H1 (cell line): ENCODE measurements at regions not wholly inside any gene's neighbourhood (a gene's known extent, or its start where the extent isn't known, plus 50 kb on each side); places are given as distances from the start of the nearest gene placed in this dataset.

Experiments
- CTCF ChIA-PET: fragments of 300-600 bp; sonication (Branson Sonifier 250); formaldehyde crosslinking; loops from one replicate; lab custom pipeline; 2021; ENCODE audit not compliant: partially characterized antibody; lab: Charles Lee
- POLR2A ChIA-PET: fragments of 300-600 bp; sonication (Branson Sonifier 250); formaldehyde crosslinking; loops from one replicate; lab custom pipeline; 2021; ENCODE audit warnings: inconsistent platforms; ENCODE audit not compliant: partially characterized antibody; lab: Charles Lee
- DNase-seq, 2 experiments: peaks; one replicate each; pipeline versions ENCODE4 v3.0.0 to v3.0.0-alpha.2; 2010 to 2022; ENCODE audit warnings: low spot score in 2 of 2, low read depth in 1 of 2, mixed read lengths in 1 of 2
- FAIRE-seq: peaks from 2 replicates; lab custom pipeline; 2011; peaks lifted over from hg19 to GRCh38; lab: Jason Lieb, UNC
- H2AFZ ChIP-seq: 2 replicates; pipeline ENCODE4 v1.8.1; 2012; ENCODE audit warnings: low read length, inconsistent platforms
- H2AK5ac ChIP-seq: 2 replicates; pipeline ENCODE4 v1.6.1; 2013; ENCODE audit warnings: low read depth, low read length
- H2BK120ac ChIP-seq: replicated peaks from 2 replicates; pipeline ENCODE3; 2013; ENCODE audit warnings: low read depth, low read length, inconsistent platforms
- H2BK12ac ChIP-seq: 2 replicates; pipeline ENCODE4 v1.6.1; 2013; ENCODE audit warnings: low read depth, low read length
- H2BK15ac ChIP-seq: 2 replicates; pipeline ENCODE4 v1.6.1; 2013; ENCODE audit warnings: low read length
- H2BK20ac ChIP-seq: 2 replicates; pipeline ENCODE4 v1.6.1; 2013; ENCODE audit warnings: low read length
- H2BK5ac ChIP-seq: 2 replicates; pipeline ENCODE4 v1.6.1; 2013; ENCODE audit warnings: low read depth, low read length
- H3K14ac ChIP-seq: 2 replicates; pipeline ENCODE4 v1.6.1; 2013; ENCODE audit warnings: inconsistent platforms; ENCODE audit not compliant: insufficient read length
- H3K18ac ChIP-seq: 2 replicates; pipeline ENCODE4 v1.6.1; 2013; ENCODE audit warnings: low read length; ENCODE audit errors: extremely low read depth
- H3K23ac ChIP-seq: 2 replicates; pipeline ENCODE4 v1.6.1; 2013; ENCODE audit warnings: inconsistent platforms; ENCODE audit not compliant: insufficient read length
- H3K23me2 ChIP-seq: 2 replicates; pipeline ENCODE4 v1.6.1; 2013; ENCODE audit warnings: low read depth, low read length
- H3K27ac ChIP-seq: 2 replicates; pipeline ENCODE4 v1.6.1; 2011; ENCODE audit warnings: low read depth, low read length, inconsistent platforms
- H3K27me3 ChIP-seq, 4 experiments: replicated peaks in 1 of 4; 1 replicate in 1 of 4; 2 replicates in 3 of 4; pipeline versions ENCODE4 v1.6.1 to v1.8.1; 2011 to 2013; ENCODE audit warnings: low read length in 3 of 4, mild to moderate bottlenecking in 3 of 4, inconsistent platforms in 2 of 4, mixed read lengths in 2 of 4, moderate library complexity in 1 of 4; ENCODE audit not compliant: control insufficient read depth in 3 of 4, insufficient read depth in 3 of 4; ENCODE audit errors: extremely low read depth in 1 of 4
- H3K36me3 ChIP-seq, 4 experiments: 2 replicates each; pipeline versions ENCODE4 v1.6.1 to v1.8.1; 2011 to 2013; ENCODE audit warnings: mild to moderate bottlenecking in 4 of 4, low read length in 3 of 4, moderate library complexity in 2 of 4, control low read depth in 1 of 4, inconsistent platforms in 1 of 4; ENCODE audit not compliant: insufficient read depth in 4 of 4, control insufficient read depth in 2 of 4
- H3K4ac ChIP-seq: replicated peaks from 2 replicates; pipeline ENCODE3; 2013; ENCODE audit warnings: low read length, low read depth, mixed read lengths, inconsistent platforms; ENCODE audit not compliant: insufficient read length
- H3K4me1 ChIP-seq, 4 experiments: replicated peaks in 1 of 4; 1 replicate in 1 of 4; 2 replicates in 3 of 4; pipeline versions ENCODE4 v1.6.1 to v1.8.1; 2011 to 2013; ENCODE audit warnings: low read length in 3 of 4, inconsistent platforms in 2 of 4, mixed read lengths in 1 of 4; ENCODE audit not compliant: insufficient read depth in 4 of 4, control insufficient read depth in 3 of 4
- H3K4me2 ChIP-seq, 2 experiments: 2 replicates each; pipeline versions ENCODE4 v1.6.1 to v1.8.1; 2011 to 2013; ENCODE audit warnings: low read depth in 2 of 2, low read length in 2 of 2, control low read depth in 1 of 2, inconsistent platforms in 1 of 2, mild to moderate bottlenecking in 1 of 2; ENCODE audit not compliant: insufficient read depth in 1 of 2
- H3K4me3 ChIP-seq, 4 experiments: fragments of 200-600, 300-600 bp in 1 of 4; sonication (generic), shearing (Covaris generic), sonication (Bioruptor Twin) in 1 of 4; 2 replicates each; pipeline versions ENCODE4 v1.5.1 to v1.8.1; 2011 to 2016; ENCODE audit warnings: low read length in 4 of 4, low read depth in 3 of 4, control low read depth in 2 of 4, inconsistent platforms in 2 of 4, mild to moderate bottlenecking in 2 of 4, mixed read lengths in 1 of 4, moderate library complexity in 1 of 4; ENCODE audit not compliant: insufficient read depth in 2 of 4; ENCODE audit errors: extremely low read depth in 1 of 4
- H3K56ac ChIP-seq: replicated peaks from 2 replicates; pipeline ENCODE3; 2013; ENCODE audit warnings: low read depth, mild to moderate bottlenecking, mixed read lengths, low read length, inconsistent platforms; ENCODE audit not compliant: insufficient read length
- H3K79me1 ChIP-seq: 2 replicates; pipeline ENCODE4 v1.6.1; 2013; ENCODE audit warnings: low read depth, low read length, control low read depth
- H3K79me2 ChIP-seq, 2 experiments: 2 replicates each; pipeline versions ENCODE4 v1.6.1 to v1.8.1; 2012 to 2013; ENCODE audit warnings: low read length in 2 of 2, mild to moderate bottlenecking in 2 of 2, inconsistent platforms in 1 of 2; ENCODE audit not compliant: insufficient read depth in 2 of 2, control insufficient read depth in 1 of 2
- H3K9ac ChIP-seq, 4 experiments: replicated peaks in 1 of 4; 1 replicate in 1 of 4; 2 replicates in 3 of 4; pipeline versions ENCODE4 v1.6.1 to v1.8.1; 2011 to 2013; ENCODE audit warnings: low read depth in 3 of 4, low read length in 3 of 4, control low read depth in 2 of 4, mild to moderate bottlenecking in 2 of 4, moderate library complexity in 2 of 4, inconsistent platforms in 1 of 4; ENCODE audit errors: extremely low read depth in 1 of 4
- H3K9me3 ChIP-seq, 2 experiments: 2 replicates each; pipeline versions ENCODE4 v1.6.1 to v1.8.1; 2012 to 2013; ENCODE audit warnings: mild to moderate bottlenecking in 2 of 2, moderate library complexity in 2 of 2, control low read depth in 1 of 2, inconsistent platforms in 1 of 2, low read depth in 1 of 2, low read length in 1 of 2, mixed read lengths in 1 of 2; ENCODE audit not compliant: insufficient read depth in 2 of 2
- H4K20me1 ChIP-seq, 2 experiments: replicated peaks in 1 of 2; 2 replicates each; pipeline versions ENCODE3 to v1.8.1; 2011 to 2013; ENCODE audit warnings: inconsistent platforms in 2 of 2, low read length in 2 of 2, mild to moderate bottlenecking in 1 of 2; ENCODE audit not compliant: insufficient read depth in 2 of 2, control insufficient read depth in 1 of 2
- H4K5ac ChIP-seq: 2 replicates; pipeline ENCODE4 v1.6.1; 2013; ENCODE audit warnings: low read length, low read depth, mixed read lengths, inconsistent platforms; ENCODE audit not compliant: insufficient read length
- H4K8ac ChIP-seq: 2 replicates; pipeline ENCODE4 v1.8.0; 2013; ENCODE audit warnings: mild to moderate bottlenecking, moderate library complexity, low read length, inconsistent platforms; ENCODE audit not compliant: insufficient read depth; ENCODE audit errors: extremely low read depth
- H4K91ac ChIP-seq: replicated peaks from 2 replicates; pipeline ENCODE3; 2013; ENCODE audit warnings: low read length, mixed read lengths, inconsistent platforms; ENCODE audit not compliant: insufficient read length
- CBX8 ChIP-seq: fragments of 300-800, 300-1000 bp; sonication (generic); IDR thresholded peaks from 2 replicates; pipeline ENCODE4 v1.7.1; 2016; ENCODE audit warnings: low read depth, low read length, borderline replicate concordance
- CREB1 ChIP-seq: IDR thresholded peaks from 2 replicates; pipeline ENCODE4 v1.6.1; 2012; ENCODE audit warnings: inconsistent platforms
- GTF2F1 ChIP-seq: IDR thresholded peaks from 2 replicates; pipeline ENCODE4 v1.6.1; 2012; ENCODE audit warnings: low read depth, low read length, improper control_type of control experiment, borderline replicate concordance
- SUZ12 ChIP-seq: fragments of 200-600 bp; sonication (generic); IDR thresholded peaks from 2 replicates; pipeline ENCODE4 v1.6.1; 2012; ENCODE audit warnings: mild to moderate bottlenecking, inconsistent platforms, low read length, moderate library complexity, mixed read lengths
- TAF1 ChIP-seq: IDR thresholded peaks from 2 replicates; pipeline ENCODE4 v1.6.1; 2011; ENCODE audit warnings: mild to moderate bottlenecking, low read depth, low read length
- TAF7 ChIP-seq: optimal IDR thresholded peaks from 2 replicates; pipeline ENCODE3; 2011; ENCODE audit warnings: low read depth, mild to moderate bottlenecking, inconsistent platforms, low read length, moderate library complexity, borderline replicate concordance
- TF ChIP-seq, protein P1 (sequence below), 3 experiments: IDR thresholded peaks; 1 replicate in 2 of 3; 2 replicates in 1 of 3; pipeline versions ENCODE4 v1.5.1 to v1.6.1; 2011; ENCODE audit warnings: low read length in 3 of 3, mild to moderate bottlenecking in 3 of 3, inconsistent platforms in 2 of 3, low read depth in 1 of 3, moderate library complexity in 1 of 3; ENCODE audit not compliant: insufficient read depth in 1 of 3; ENCODE audit errors: control extremely low read depth in 1 of 3

DNA sequence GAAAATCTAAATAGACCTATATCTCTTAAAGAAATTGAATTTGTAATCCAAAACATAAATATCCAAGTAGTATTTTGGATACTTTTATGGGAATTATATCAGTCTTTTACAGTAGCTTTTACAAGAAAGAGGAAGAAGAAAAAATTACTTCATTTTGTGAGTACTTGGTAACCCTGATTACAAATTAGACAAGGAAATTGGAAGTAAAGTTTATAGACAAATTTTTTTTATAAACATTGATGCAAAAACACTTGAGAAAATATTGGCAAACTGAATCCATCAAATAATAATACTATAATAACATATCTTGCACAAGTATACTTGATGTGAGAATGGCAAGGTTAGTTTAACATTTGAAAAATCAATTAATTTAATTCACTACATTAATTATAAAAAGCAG is 954.1 kb upstream of the MIR17HG start:
- H3K4me3 ChIP-seq: no peak overlapping the region
- H3K56ac ChIP-seq: no peak overlapping the region
- TF ChIP-seq, protein P1, sequence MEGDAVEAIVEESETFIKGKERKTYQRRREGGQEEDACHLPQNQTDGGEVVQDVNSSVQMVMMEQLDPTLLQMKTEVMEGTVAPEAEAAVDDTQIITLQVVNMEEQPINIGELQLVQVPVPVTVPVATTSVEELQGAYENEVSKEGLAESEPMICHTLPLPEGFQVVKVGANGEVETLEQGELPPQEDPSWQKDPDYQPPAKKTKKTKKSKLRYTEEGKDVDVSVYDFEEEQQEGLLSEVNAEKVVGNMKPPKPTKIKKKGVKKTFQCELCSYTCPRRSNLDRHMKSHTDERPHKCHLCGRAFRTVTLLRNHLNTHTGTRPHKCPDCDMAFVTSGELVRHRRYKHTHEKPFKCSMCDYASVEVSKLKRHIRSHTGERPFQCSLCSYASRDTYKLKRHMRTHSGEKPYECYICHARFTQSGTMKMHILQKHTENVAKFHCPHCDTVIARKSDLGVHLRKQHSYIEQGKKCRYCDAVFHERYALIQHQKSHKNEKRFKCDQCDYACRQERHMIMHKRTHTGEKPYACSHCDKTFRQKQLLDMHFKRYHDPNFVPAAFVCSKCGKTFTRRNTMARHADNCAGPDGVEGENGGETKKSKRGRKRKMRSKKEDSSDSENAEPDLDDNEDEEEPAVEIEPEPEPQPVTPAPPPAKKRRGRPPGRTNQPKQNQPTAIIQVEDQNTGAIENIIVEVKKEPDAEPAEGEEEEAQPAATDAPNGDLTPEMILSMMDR (IDR thresholded peaks at IDR 0.05; ENCODE audit: control extremely low read depth in 1 of 3, insufficient read depth in 1 of 3, low read depth in 1 of 3, low read length in 3 of 3): no peak
- no peak for TF ChIP-seq SUZ12
- TF ChIP-seq CBX8: no peak
- TF ChIP-seq GTF2F1: no peak
- no peak for TF ChIP-seq CREB1
- no peak for TF ChIP-seq TAF7
- TF ChIP-seq TAF1: no peak

More for the DNA sequence above, 954.1 kb upstream of the MIR17HG start:
- Histone ChIP-seq H4K20me1 (no peaks in the 10 kb centered on the region), H3K79me2 (no peaks in the 10 kb centered on the region), H3K9ac (no peak overlapping the region), H3K36me3 (no peaks in the 10 kb centered on the region), H3K27me3 (no peaks in the 10 kb centered on the region), H2BK20ac (no peak overlapping the region), H3K4me1 (peaks cover 0 to 9% (median 2%) of the 10 kb centered on the region in 4 experiments; a peak in 5 of 7 replicates), H3K9me3 (0 out of 4 replicates have a peak, but pooled peaks cover 0 to 3% of the 10 kb centered on the region in 2 experiments), H2BK120ac (no peak overlapping the region), H3K18ac (no peak overlapping the region), H2BK12ac (no peak overlapping the region), H3K23ac (no peak overlapping the region), H3K23me2 (no peaks in the 10 kb centered on the region), H4K8ac (no peak overlapping the region), H3K14ac (no peak overlapping the region), H4K5ac (no peak overlapping the region), H3K27ac (no peak overlapping the region), H2BK15ac (no peak overlapping the region), H3K79me1 (no peaks in the 10 kb centered on the region), H2AK5ac (no peak overlapping the region), H2BK5ac (no peak overlapping the region), H3K4ac (no peak overlapping the region), H3K4me2 (no peak overlapping the region), H2AFZ (no peak overlapping the region), H4K91ac (no peak overlapping the region)
- FAIRE-seq (no peak), DNase-seq (no peak)
- ChIA-PET CTCF (no interaction called here), POLR2A (no interaction called here)
